ENCODE measurements at regions not wholly inside any gene's neighbourhood (a gene's known extent, or its start where the extent isn't known, plus 50 kb on each side); places are given as distances from the start of the nearest gene placed in this dataset.

- no peaks in the 10 kb centered on the region for H3K36me3 ChIP-seq (ENCODE audit: low read depth)
- TF ChIP-seq, protein P1, sequence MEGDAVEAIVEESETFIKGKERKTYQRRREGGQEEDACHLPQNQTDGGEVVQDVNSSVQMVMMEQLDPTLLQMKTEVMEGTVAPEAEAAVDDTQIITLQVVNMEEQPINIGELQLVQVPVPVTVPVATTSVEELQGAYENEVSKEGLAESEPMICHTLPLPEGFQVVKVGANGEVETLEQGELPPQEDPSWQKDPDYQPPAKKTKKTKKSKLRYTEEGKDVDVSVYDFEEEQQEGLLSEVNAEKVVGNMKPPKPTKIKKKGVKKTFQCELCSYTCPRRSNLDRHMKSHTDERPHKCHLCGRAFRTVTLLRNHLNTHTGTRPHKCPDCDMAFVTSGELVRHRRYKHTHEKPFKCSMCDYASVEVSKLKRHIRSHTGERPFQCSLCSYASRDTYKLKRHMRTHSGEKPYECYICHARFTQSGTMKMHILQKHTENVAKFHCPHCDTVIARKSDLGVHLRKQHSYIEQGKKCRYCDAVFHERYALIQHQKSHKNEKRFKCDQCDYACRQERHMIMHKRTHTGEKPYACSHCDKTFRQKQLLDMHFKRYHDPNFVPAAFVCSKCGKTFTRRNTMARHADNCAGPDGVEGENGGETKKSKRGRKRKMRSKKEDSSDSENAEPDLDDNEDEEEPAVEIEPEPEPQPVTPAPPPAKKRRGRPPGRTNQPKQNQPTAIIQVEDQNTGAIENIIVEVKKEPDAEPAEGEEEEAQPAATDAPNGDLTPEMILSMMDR (IDR thresholded peaks at IDR 0.05), result no peak
- DNase-seq, result no peak
- no peak overlapping the region for H3K4me3 ChIP-seq
- intact Hi-C loops (cut with DNase I, micrococcal nuclease), result no loop called here
- H3K9me3 ChIP-seq, result peaks cover 3% of the 10 kb centered on the region
- no peaks in the 10 kb centered on the region for H3K4me1 ChIP-seq (ENCODE audit: low read depth)
- ATAC-seq, result no peak
Observed at GRCh38 chr2:41483982-41484857, 563.6 kb upstream of the PKDCC start.

GRCh38 chr2:41484858-41485234 is 563.0 kb upstream of the PKDCC start:
- Histone ChIP-seq H3K4me3 (no peak overlapping the region), H3K9me3 (no peaks in the 10 kb centered on the region), H3K4me1 (ENCODE audit: low read depth) (no peaks in the 10 kb centered on the region), H3K36me3 (ENCODE audit: low read depth) (no peaks in the 10 kb centered on the region)
- TF ChIP-seq, protein P1 (IDR thresholded peaks at IDR 0.05), result no peak
- ATAC-seq, result no peak
- no peak for DNase-seq
- intact Hi-C loops (cut with DNase I, micrococcal nuclease), result no loop called here

DNA sequence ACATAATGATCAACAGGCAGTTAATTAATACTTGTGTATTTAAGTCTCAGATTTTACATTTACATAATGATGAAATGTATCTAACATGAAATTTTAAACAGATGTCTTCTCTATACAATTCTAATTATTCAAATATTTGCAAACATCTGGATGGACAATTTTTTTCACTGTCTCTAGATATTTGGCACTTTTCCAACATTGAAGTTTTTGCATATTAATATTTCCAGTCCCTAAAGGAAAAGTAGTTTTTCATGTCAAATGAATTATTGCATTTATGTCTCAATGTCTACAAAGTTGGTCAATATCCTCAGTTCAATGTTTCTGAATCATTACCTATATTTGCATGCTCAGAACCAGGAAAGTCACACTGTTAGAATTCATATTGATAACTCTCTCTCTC is 560.9 kb upstream of the PKDCC start:
- H3K4me3 ChIP-seq, result no peak overlapping the region
- peaks cover 4% of the 10 kb centered on the region for H3K9me3 ChIP-seq
- H3K36me3 ChIP-seq (ENCODE audit: low read depth), result no peaks in the 10 kb centered on the region
- intact Hi-C loops (cut with DNase I, micrococcal nuclease), result no loop called here
- H3K4me1 ChIP-seq (ENCODE audit: low read depth), result no peaks in the 10 kb centered on the region
- no peak for DNase-seq
- TF ChIP-seq, protein P1 (IDR thresholded peaks at IDR 0.05), result no peak
- no peak for ATAC-seq

DNA sequence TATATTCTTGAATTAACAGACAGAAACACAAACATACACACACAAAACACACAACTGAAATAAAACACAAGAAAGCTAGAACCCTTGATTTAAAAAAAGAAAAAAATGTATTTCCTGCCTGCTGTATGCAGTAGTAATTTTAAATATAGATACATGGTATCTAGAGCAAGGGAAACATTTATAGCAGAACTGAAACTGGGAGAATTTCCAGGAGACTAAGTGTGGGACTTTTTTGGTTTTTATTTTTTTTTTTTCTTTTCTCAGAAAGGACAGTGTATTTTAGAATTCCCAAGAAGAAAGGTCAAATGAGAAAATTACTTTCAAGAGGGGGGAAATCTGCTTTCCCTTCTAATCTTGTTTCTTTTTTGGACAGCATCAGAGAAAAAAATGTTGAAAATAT is 558.9 kb upstream of the PKDCC start:
- H3K4me1 ChIP-seq (ENCODE audit: low read depth), result no peaks in the 10 kb centered on the region
- TF ChIP-seq, protein P1 (IDR thresholded peaks at IDR 0.05), result no peak
- no peaks in the 10 kb centered on the region for H3K36me3 ChIP-seq (ENCODE audit: low read depth)
- intact Hi-C loops (cut with DNase I, micrococcal nuclease), result no loop called here
- no peak for DNase-seq
- H3K9me3 ChIP-seq, result peaks cover 17% of the 10 kb centered on the region
- no peak for ATAC-seq
- no peak overlapping the region for H3K4me3 ChIP-seq

GRCh38 chr2:41489638-41490037 is 558.2 kb upstream of the PKDCC start:
- no peak for ATAC-seq
- intact Hi-C loops (cut with DNase I, micrococcal nuclease), result no loop called here

More at GRCh38 chr2:41489638-41490037, 558.2 kb upstream of the PKDCC start:
- Histone ChIP-seq H3K9me3 (peaks cover 24% of the 10 kb centered on the region), H3K4me1 (ENCODE audit: low read depth) (no peaks in the 10 kb centered on the region), H3K4me3 (no peak overlapping the region), H3K36me3 (ENCODE audit: low read depth) (no peaks in the 10 kb centered on the region)
- DNase-seq, result no peak
- TF ChIP-seq, protein P1 (IDR thresholded peaks at IDR 0.05), result no peak
